Endothelial cell of umbilical vein (primary cell): ENCODE measurements at regions not wholly inside any gene's neighbourhood (a gene's known extent, or its start where the extent isn't known, plus 50 kb on each side); places are given as distances from the start of the nearest gene placed in this dataset.

Experiments used
- BruUV-seq: library from RNA; stranded (reverse); fragments of 400-500 nt; replicated peaks from 2 replicates; lab custom pipeline; 2021; lab: Mats Ljungman, UMichigan
- CTCF ChIA-PET: fragments of 300-600, 350-600 bp; sonication (Branson Sonifier 250); formaldehyde crosslinking; loops from one replicate; lab custom pipeline; 2021; ENCODE audit warnings: antibody characterized with exemption, inconsistent platforms; lab: Charles Lee
- POLR2A ChIA-PET: fragments of 300-600, 350-600 bp; sonication (Branson Sonifier 250); formaldehyde crosslinking; loops from one replicate; lab custom pipeline; 2021; ENCODE audit warnings: antibody characterized with exemption, inconsistent platforms; lab: Charles Lee
- DNase-seq: peaks from one replicate; pipeline ENCODE4 v3.0.0-alpha.2; 2011; ENCODE audit warnings: low read depth, low spot score
- FAIRE-seq: peaks from 2 replicates; lab custom pipeline; 2011; peaks lifted over from hg19 to GRCh38; lab: Jason Lieb, UNC
- H2AFZ ChIP-seq: 2 replicates; pipeline ENCODE4 v1.6.0; 2012; ENCODE audit warnings: low read depth, low read length, control low read depth, inconsistent platforms
- H3K27ac ChIP-seq: 2 replicates; pipeline ENCODE4 v1.5.1; 2011; ENCODE audit warnings: low read depth, mild to moderate bottlenecking, control low read depth, low read length, moderate library complexity; ENCODE audit not compliant: insufficient read depth
- H3K27me3 ChIP-seq, 2 experiments: 2 replicates each; pipeline versions ENCODE4 v1.6.0 to v1.6.1; 2011; ENCODE audit warnings: low read length in 2 of 2, mixed read lengths in 1 of 2; ENCODE audit not compliant: control insufficient read depth in 2 of 2, insufficient read depth in 2 of 2
- H3K36me3 ChIP-seq, 2 experiments: 2 replicates in 1 of 2; 3 replicates in 1 of 2; pipeline ENCODE4 v1.5.1; 2011; ENCODE audit warnings: low read length in 2 of 2, mild to moderate bottlenecking in 1 of 2, moderate library complexity in 1 of 2; ENCODE audit not compliant: control insufficient read depth in 2 of 2, insufficient read depth in 2 of 2; ENCODE audit errors: extremely low read depth in 1 of 2
- H3K4me1 ChIP-seq: 3 replicates; pipeline ENCODE4 v1.5.1; 2011; ENCODE audit warnings: mild to moderate bottlenecking, low read length; ENCODE audit not compliant: control insufficient read depth, insufficient read depth; ENCODE audit errors: extremely low read depth
- H3K4me2 ChIP-seq: 2 replicates; pipeline ENCODE4 v1.6.1; 2011; ENCODE audit warnings: low read length, control low read depth, mixed read lengths; ENCODE audit not compliant: insufficient read depth
- H3K4me3 ChIP-seq, 3 experiments: fragments of 200-600 bp in 1 of 3; sonication (generic), shearing (Covaris generic) in 1 of 3; replicated peaks in 1 of 3; 2 replicates each; pipeline ENCODE4 v1.5.1; 2011 to 2016; ENCODE audit warnings: control low read depth in 3 of 3, low read length in 3 of 3, mild to moderate bottlenecking in 2 of 3, inconsistent platforms in 1 of 3, low read depth in 1 of 3, moderate library complexity in 1 of 3; ENCODE audit not compliant: insufficient read depth in 1 of 3
- H3K79me2 ChIP-seq: 2 replicates; pipeline ENCODE4 v1.6.0; 2012; ENCODE audit warnings: low read length, inconsistent platforms; ENCODE audit not compliant: control insufficient read depth, insufficient read depth
- H3K9ac ChIP-seq: replicated peaks from 2 replicates; pipeline ENCODE3; 2011; ENCODE audit warnings: low read length, control low read depth; ENCODE audit not compliant: insufficient read depth; ENCODE audit errors: extremely low read depth
- H3K9me1 ChIP-seq: replicated peaks from 3 replicates; pipeline ENCODE4 v1.6.0; 2011; ENCODE audit warnings: mild to moderate bottlenecking, low read length; ENCODE audit not compliant: control insufficient read depth, insufficient read depth; ENCODE audit errors: extremely low read depth
- H3K9me3 ChIP-seq: replicated peaks from 2 replicates; pipeline ENCODE4 v1.5.1; 2012; ENCODE audit warnings: low read length, inconsistent platforms; ENCODE audit not compliant: control insufficient read depth, insufficient read depth
- H4K20me1 ChIP-seq: replicated peaks from 2 replicates; pipeline ENCODE3; 2011; ENCODE audit warnings: mild to moderate bottlenecking, low read length; ENCODE audit not compliant: control insufficient read depth, insufficient read depth; ENCODE audit errors: extremely low read depth
- CTCF ChIP-seq, 2 donors: IDR thresholded peaks; 1 replicate in 1 of 2; 2 replicates in 1 of 2; pipeline ENCODE4 v1.5.1; 2011; ENCODE audit warnings: low read length in 2 of 2, mild to moderate bottlenecking in 2 of 2, moderate library complexity in 2 of 2, control low read depth in 1 of 2, inconsistent platforms in 1 of 2, low read depth in 1 of 2; ENCODE audit not compliant: insufficient read depth in 1 of 2; ENCODE audit errors: extremely low read depth in 1 of 2
- EZH2 ChIP-seq: IDR thresholded peaks from 2 replicates; pipeline ENCODE4 v1.6.1; 2012; ENCODE audit warnings: borderline replicate concordance, low read depth, mild to moderate bottlenecking, moderate library complexity, low read length, inconsistent platforms; ENCODE audit not compliant: severe bottlenecking
- FOS ChIP-seq: IDR thresholded peaks from 2 replicates; pipeline ENCODE4 v1.6.1; 2011; ENCODE audit warnings: mild to moderate bottlenecking, low read length, moderate library complexity, borderline replicate concordance; ENCODE audit not compliant: insufficient read depth
- GATA2 ChIP-seq: IDR thresholded peaks from 2 replicates; pipeline ENCODE4 v1.7.0; 2011; ENCODE audit warnings: low read depth, mild to moderate bottlenecking, moderate library complexity, mixed read lengths, low read length; ENCODE audit not compliant: insufficient read length, insufficient read depth
- JUN ChIP-seq: IDR thresholded peaks from 2 replicates; pipeline ENCODE4 v1.6.1; 2011; ENCODE audit warnings: borderline replicate concordance, low read depth; ENCODE audit not compliant: insufficient read length, insufficient read depth
- MAX ChIP-seq: IDR thresholded peaks from 2 replicates; pipeline ENCODE4 v1.6.1; 2011; ENCODE audit not compliant: insufficient read depth, insufficient read length
- MYC ChIP-seq: IDR thresholded peaks from one replicate; pipeline ENCODE4 v1.6.1; 2011; ENCODE audit warnings: mild to moderate bottlenecking, low read depth, low read length
- POLR2A ChIP-seq: IDR thresholded peaks from 2 replicates; pipeline ENCODE4 v1.6.1; 2012; ENCODE audit warnings: low read depth, mild to moderate bottlenecking, control low read depth, low read length
- POLR2AphosphoS5 ChIP-seq: IDR thresholded peaks from 2 replicates; pipeline ENCODE4 v1.6.1; 2012; ENCODE audit warnings: low read depth, mild to moderate bottlenecking, control low read depth, low read length, moderate library complexity; ENCODE audit not compliant: insufficient read depth
- dilution Hi-C: fragments of 300-500 bp; cut with MboI; formaldehyde crosslinking; loops from one replicate; pipeline ENCODE4 v1.15.0; 2019; ENCODE audit warnings: low sequenced_read_pairs; ENCODE audit not compliant: extremely low pct_ligation_motif_present
- intact Hi-C: fragments of 100-400 bp; cut with micrococcal nuclease; formaldehyde crosslinking; loops from one replicate; pipeline ENCODE4 v1.10.0; 2022

- Histone ChIP-seq H3K9ac (no peak overlapping the region), H3K27ac (no peak overlapping the region), H3K27me3 (no peaks in the 10 kb centered on the region), H3K4me1 (no peaks in the 10 kb centered on the region), H3K4me3 (no peak overlapping the region), H4K20me1 (no peaks in the 10 kb centered on the region), H3K4me2 (no peak overlapping the region), H3K9me1 (no peaks in the 10 kb centered on the region), H3K9me3 (no peaks in the 10 kb centered on the region), H3K79me2 (no peaks in the 10 kb centered on the region), H2AFZ (no peak overlapping the region), H3K36me3 (no peaks in the 10 kb centered on the region)
- TF ChIP-seq EZH2 (no peak), POLR2AphosphoS5 (no peak), FOS (no peak), JUN (no peak), CTCF (IDR thresholded peaks at IDR 0.05; ENCODE audit: extremely low read depth in 1 of 2, insufficient read depth in 1 of 2, low read depth in 1 of 2, low read length in 2 of 2) (no peak), POLR2A (no peak), MAX (no peak), GATA2 (no peak), MYC (no peak)
- no peak for DNase-seq
- POLR2A ChIA-PET: no interaction called here
- dilution Hi-C loops (no loop called here), intact Hi-C loops (no loop called here)
- CTCF ChIA-PET: no interaction called here
- BruUV-seq: no TSS peak
- FAIRE-seq: no peak
These were observed 78.3 kb upstream of the OPRM1 start for GRCh38 chr6:153960741-153961140.
